ENCODE measurements at regions not wholly inside any gene's neighbourhood (a gene's known extent, or its start where the extent isn't known, plus 50 kb on each side); places are given as distances from the start of the nearest gene placed in this dataset.

GRCh38 chr7:26550492-26550891, 258.8 kb downstream of the SNX10 start:
- H2AFZ ChIP-seq (ENCODE audit: insufficient read depth, low read depth, low read length, poor library complexity, severe bottlenecking), result no peak overlapping the region
- peaks cover 50% of the 10 kb centered on the region for H3K27me3 Mint-ChIP-seq
- WGBS (ENCODE audit: insufficient coverage), result 81% methylated on average over 5 of the region's 5 CpGs
- no peaks in the 10 kb centered on the region for H3K36me3 ChIP-seq (replicated peaks in 1 of 2; ENCODE audit: control extremely low read depth in 1 of 2, control insufficient read depth in 1 of 2, extremely low read depth in 1 of 2, insufficient read depth in 2 of 2, low read length in 1 of 2)
- TF ChIP-seq CTCF (IDR thresholded peaks at IDR 0.05), result no peak
- no peak for TF ChIP-seq EZH2 (IDR thresholded peaks at IDR 0.05; ENCODE audit: borderline replicate concordance, insufficient read depth, low read depth, low read length, poor library complexity, severe bottlenecking)
- ATAC-seq (ENCODE audit: low read depth) (no peak), DNase-seq (no peak)
- ChIA-PET POLR2A (no interaction called here), CTCF (no interaction called here)
- intact Hi-C loops (cut with micrococcal nuclease), result no loop called here
- H3K4me2 ChIP-seq (replicated peaks; ENCODE audit: low read depth, low read length, poor library complexity, severe bottlenecking), result no peak overlapping the region
- no peak overlapping the region for H3K4me3 ChIP-seq (ENCODE audit: control extremely low read depth in 1 of 5, extremely low read depth in 1 of 5, insufficient read depth in 1 of 5, low read depth in 2 of 5, low read length in 4 of 5)
- H3K4me1 Mint-ChIP-seq, result no peaks in the 10 kb centered on the region
- peaks cover 0 to 2% (median 0%) of the 10 kb centered on the region in 3 donors for H3K9me3 ChIP-seq (ENCODE audit: control extremely low read depth in 1 of 3, control insufficient read depth in 2 of 3, insufficient read depth in 1 of 3, low read length in 2 of 3)
- H3K27ac Mint-ChIP-seq, result no peak overlapping the region
- H3K4me3 Mint-ChIP-seq, result no peak overlapping the region
- H3K79me2 ChIP-seq (ENCODE audit: control insufficient read depth, insufficient read depth, low read length), result no peaks in the 10 kb centered on the region
- no peaks in the 10 kb centered on the region for H3K4me1 ChIP-seq (ENCODE audit: control insufficient read depth in 2 of 2, insufficient read depth in 2 of 2, low read length in 2 of 2)
- peaks cover 3% of the 10 kb centered on the region for H3K9me3 Mint-ChIP-seq (ENCODE audit: insufficient read depth)
- H3K9ac ChIP-seq (ENCODE audit: low read length), result no peak overlapping the region
- H3K27ac ChIP-seq (ENCODE audit: low read length in 2 of 2), result no peak overlapping the region
- H3K27me3 ChIP-seq (replicated peaks in 1 of 4; ENCODE audit: control extremely low read depth in 1 of 4, control insufficient read depth in 3 of 4, insufficient read depth in 4 of 4, low read length in 3 of 4), result peaks cover 0 to 14% (median 4%) of the 10 kb centered on the region in 4 experiments
- no peaks in the 10 kb centered on the region for H4K20me1 ChIP-seq (ENCODE audit: control insufficient read depth, insufficient read depth, low read length, poor library complexity, severe bottlenecking)

- TF ChIP-seq CTCF (IDR thresholded peaks at IDR 0.05) (no peak), EZH2 (IDR thresholded peaks at IDR 0.05; ENCODE audit: borderline replicate concordance, insufficient read depth, low read depth, low read length, poor library complexity, severe bottlenecking) (no peak)
- 100% methylated on average over 3 of the region's 9 CpGs for WGBS (ENCODE audit: insufficient coverage)
- Histone ChIP-seq H3K9me3 (ENCODE audit: control extremely low read depth in 1 of 3, control insufficient read depth in 2 of 3, insufficient read depth in 1 of 3, low read length in 2 of 3) (peaks cover 0 to 2% (median 0%) of the 10 kb centered on the region in 3 donors), H3K9ac (ENCODE audit: low read length) (no peak overlapping the region), H3K4me1 (ENCODE audit: control insufficient read depth in 2 of 2, insufficient read depth in 2 of 2, low read length in 2 of 2) (no peaks in the 10 kb centered on the region), H3K79me2 (ENCODE audit: control insufficient read depth, insufficient read depth, low read length) (no peaks in the 10 kb centered on the region), H3K4me3 (ENCODE audit: control extremely low read depth in 1 of 5, extremely low read depth in 1 of 5, insufficient read depth in 1 of 5, low read depth in 2 of 5, low read length in 4 of 5) (no peak overlapping the region), H3K36me3 (replicated peaks in 1 of 2; ENCODE audit: control extremely low read depth in 1 of 2, control insufficient read depth in 1 of 2, extremely low read depth in 1 of 2, insufficient read depth in 2 of 2, low read length in 1 of 2) (no peaks in the 10 kb centered on the region), H3K27me3 (replicated peaks in 1 of 4; ENCODE audit: control extremely low read depth in 1 of 4, control insufficient read depth in 3 of 4, insufficient read depth in 4 of 4, low read length in 3 of 4) (peaks cover 0 to 11% (median 4%) of the 10 kb centered on the region in 4 experiments), H3K27ac (ENCODE audit: low read length in 2 of 2) (no peak overlapping the region), H3K4me2 (replicated peaks; ENCODE audit: low read depth, low read length, poor library complexity, severe bottlenecking) (no peak overlapping the region), H2AFZ (ENCODE audit: insufficient read depth, low read depth, low read length, poor library complexity, severe bottlenecking) (no peak overlapping the region), H4K20me1 (ENCODE audit: control insufficient read depth, insufficient read depth, low read length, poor library complexity, severe bottlenecking) (no peaks in the 10 kb centered on the region)
- intact Hi-C loops (cut with micrococcal nuclease), result no loop called here
- ChIA-PET CTCF (no interaction called here), POLR2A (no interaction called here)
- Mint-ChIP-seq H3K27ac (no peak overlapping the region), H3K9me3 (ENCODE audit: insufficient read depth) (peaks cover 3% of the 10 kb centered on the region), H3K4me1 (no peaks in the 10 kb centered on the region), H3K27me3 (peaks cover 46% of the 10 kb centered on the region), H3K4me3 (no peak overlapping the region)
- no peak for ATAC-seq (ENCODE audit: low read depth)
- DNase-seq, result no peak
Measured at GRCh38 chr7:26551740-26552139, 260.1 kb downstream of the SNX10 start.

All from B cell (primary cell).